Left ventricle myocardium superior (tissue), 1 donor: ENCODE measurements at regions not wholly inside any gene's neighbourhood (a gene's known extent, or its start where the extent isn't known, plus 50 kb on each side); places are given as distances from the start of the nearest gene placed in this dataset.
"Not testable (repeated sequence)": the region's sequence is repeated elsewhere in the genome, so short reads cannot be mapped to it uniquely, and the experiment has no call there.

Experiments used
- ATAC-seq: fragments of 200-7000 bp; cut with Tn5 transposase; one replicate; pipeline ENCODE4 v1.9.1; 2020; ENCODE audit warnings: mild to moderate bottlenecking, moderate library complexity
- DNase-seq: peaks from one replicate; pipeline ENCODE4 v3.0.0-alpha.2; 2020
- intact Hi-C: fragments of 100-400 bp; cut with micrococcal nuclease; formaldehyde crosslinking; loops from one replicate; pipeline ENCODE4 v1.11.0; 2022
- donor health status: DM: no; HTN: yes; CAD: no; lungs with severe emphysema.

DNA sequence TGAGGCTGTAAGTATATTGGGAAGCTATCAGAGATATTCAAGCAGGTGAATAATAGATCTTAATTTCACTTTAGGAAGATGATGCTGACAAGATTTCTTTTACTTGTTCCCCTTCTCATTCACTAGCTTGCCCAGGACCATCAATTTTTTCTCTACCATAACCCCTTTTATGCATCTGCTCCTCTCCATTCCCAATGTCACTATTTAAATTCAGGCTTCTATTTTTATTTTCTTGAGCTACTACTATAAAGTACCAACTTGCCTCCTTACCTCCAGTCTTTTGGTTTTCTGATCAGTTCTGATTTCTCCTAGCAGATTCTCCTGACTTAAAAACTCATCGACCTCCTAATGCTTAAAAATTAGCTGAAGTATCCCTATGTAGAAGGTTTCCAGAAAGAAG is 97.7 kb upstream of the SMIM30 start:
- DNase-seq (no peak), ATAC-seq (no peak)
- intact Hi-C loops = no loop called here

DNA sequence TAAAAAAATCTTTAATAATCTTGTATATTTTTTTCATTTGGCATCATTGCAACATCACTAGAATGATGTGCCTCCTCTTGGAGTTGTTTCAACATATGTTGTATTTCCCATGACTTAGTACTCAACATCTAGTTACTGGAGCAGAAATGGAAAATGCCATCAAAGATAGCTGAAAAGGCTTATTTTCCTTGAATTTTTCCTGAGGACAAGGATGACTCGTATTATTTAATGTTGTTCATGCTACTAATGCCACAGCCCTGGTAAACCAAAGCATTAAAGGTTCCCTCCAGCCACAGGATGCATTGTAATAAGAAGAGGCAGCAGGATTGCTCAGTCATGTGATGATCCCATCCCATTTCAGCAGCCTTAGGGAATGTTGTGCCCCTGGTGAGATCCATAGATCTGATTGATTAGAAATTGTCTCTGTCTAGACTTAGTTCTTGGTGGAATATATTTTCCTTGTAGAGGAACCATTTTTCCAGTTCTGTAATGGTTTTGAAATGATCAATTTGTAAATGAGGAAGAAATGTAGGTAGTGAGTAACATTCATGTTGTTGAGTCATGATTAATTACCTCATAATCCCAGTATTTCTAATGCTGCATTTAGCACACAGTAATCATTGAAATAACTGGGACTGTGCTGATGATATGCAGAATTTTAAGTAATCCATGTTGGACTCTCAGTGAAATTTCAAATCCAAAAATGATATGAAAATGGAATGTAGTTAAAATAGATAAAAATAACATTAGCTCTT is 91.3 kb upstream of the SMIM30 start:
- intact Hi-C loops = no loop called here
- no peak for ATAC-seq
- no peak for DNase-seq

DNA sequence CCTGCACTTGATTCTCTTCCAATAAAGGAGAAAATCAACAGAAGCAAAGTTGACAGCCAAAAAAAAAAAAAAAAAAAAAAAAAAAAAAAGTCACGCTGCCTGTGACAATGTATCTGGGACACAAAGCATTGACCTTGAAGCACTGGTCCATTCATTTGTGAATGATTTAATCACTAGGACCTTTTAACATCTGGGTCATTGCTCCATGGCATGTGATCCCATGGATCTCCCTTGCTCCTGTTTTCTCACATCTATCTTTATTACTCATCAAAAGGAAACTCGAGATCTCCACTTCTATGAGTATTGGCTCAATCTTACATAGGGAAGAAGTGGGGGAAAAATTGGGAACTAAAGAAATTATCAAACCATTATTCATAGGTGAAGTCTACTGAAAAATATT is 89.6 kb upstream of the SMIM30 start:
- no peak for DNase-seq
- intact Hi-C loops = no loop called here
- ATAC-seq = no peak

DNA sequence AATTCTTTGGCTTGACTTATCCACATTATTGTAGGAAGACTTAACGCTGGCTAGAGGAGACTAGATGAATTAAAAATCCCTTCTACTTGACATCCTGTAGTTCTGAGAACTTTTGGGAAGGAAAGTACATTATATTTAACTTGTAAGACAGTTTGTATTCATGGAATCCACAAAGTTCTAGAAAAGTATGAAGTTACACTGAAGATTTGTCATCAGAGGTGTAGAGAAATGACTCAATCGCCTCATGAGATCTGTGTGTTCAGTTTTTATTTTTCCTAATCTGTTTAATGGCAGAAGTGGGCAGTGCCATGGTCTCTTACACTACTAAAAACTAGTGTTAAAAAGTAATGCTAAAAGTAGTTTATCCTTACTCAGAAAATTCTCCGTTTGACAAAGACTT is 89.1 kb upstream of the SMIM30 start:
- no peak for DNase-seq
- ATAC-seq = no peak
- intact Hi-C loops = no loop called here

DNA sequence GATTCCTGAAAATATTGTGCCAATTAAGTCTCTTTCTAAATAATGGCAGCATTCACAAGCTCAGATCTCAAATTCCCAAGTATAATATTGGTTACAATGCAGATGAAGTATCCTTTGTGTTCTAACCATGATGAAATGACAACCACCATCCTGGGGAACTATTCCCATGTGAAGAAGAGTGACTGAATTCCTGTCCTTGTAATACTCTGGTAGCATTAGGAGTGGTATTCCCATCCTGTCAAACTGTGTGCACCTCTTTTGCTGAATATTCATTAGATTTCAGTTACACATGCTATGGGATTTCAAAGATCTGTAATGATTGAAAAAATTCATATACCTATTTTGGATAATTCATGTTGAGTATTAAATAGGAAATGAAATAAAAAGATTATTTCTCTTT is 86.1 kb upstream of the SMIM30 start:
- no peak for ATAC-seq
- intact Hi-C loops = no loop called here
- no peak for DNase-seq

DNA sequence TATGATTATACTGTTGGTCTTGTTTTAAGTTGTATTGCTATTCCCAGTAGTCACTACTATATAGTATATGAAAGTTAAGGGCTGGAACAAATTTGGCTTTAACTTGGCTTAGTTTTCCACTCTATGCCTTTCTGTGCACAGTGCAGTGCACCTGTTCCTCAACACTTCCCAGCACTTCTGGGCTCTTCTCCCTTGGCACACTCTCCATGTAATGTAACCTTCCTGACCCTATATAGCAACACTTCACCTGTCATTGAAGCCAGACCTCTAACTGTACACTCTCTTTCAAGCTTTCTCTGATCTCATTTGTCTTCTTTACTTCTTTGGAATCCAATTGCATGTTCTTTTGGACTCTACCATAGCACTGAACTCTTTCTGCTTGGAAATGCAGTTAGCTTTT is 83.9 kb upstream of the SMIM30 start:
- ATAC-seq = no peak
- intact Hi-C loops = no loop called here
- no peak for DNase-seq

DNA sequence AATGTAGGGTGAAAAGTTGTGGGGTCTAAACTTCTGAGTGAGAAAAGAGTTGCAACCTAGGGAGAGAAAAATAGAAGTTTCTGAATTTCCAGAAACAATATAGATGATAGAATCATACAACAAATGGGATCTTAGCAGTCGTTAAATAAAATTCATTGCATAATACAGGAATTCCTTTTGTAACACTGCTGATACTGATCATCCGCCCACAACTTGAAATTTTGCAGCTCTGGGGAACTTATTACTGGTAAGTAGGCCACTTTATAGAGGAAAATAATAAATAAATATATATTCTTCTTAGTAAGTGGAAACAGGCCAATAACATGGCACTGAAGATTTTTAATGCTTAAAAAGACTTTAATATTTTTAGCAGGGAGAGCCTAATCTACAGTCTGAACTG is 81.9 kb upstream of the SMIM30 start:
- ATAC-seq (no peak), DNase-seq (no peak)
- intact Hi-C loops = no loop called here

DNA sequence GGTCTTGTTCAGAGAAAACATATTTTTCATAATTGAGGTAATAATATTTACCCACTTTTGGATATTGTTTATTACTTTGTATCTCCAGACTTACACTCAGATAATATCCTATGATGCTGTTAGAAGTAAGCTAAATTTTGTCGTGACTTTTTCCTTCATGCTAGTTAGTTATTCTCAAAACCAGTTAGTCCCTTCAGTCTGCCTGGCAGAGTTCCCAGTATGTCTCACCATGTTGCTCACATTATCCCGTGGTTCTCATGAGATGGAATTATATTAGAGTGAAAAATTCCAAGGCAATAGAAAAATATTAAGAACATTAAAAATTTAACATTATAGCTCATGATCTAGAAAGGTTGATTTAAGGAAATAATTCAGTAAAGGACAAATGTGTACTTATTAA is 81.5 kb upstream of the SMIM30 start:
- intact Hi-C loops = no loop called here
- DNase-seq (no peak), ATAC-seq (no peak)

DNA sequence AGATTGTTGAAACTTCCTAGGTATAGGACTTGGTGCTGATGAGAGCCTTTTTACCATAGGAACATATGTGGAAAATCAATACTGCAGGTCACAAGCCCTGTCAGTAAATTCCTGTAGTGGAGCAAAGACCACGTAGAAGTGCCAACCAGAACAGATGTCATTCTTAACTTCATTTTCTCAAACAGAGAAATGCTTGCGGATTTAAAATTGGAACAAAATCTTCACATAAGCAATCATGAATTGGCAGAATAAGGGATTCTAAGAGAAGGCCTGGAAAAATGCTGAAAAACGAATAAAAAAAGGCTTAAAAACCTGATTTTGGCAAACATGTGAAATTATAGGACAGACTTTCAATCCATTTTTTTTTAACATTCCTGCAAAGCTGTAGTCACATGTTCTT is 80.8 kb upstream of the SMIM30 start:
- no peak for DNase-seq
- intact Hi-C loops = no loop called here
- ATAC-seq = no peak

DNA sequence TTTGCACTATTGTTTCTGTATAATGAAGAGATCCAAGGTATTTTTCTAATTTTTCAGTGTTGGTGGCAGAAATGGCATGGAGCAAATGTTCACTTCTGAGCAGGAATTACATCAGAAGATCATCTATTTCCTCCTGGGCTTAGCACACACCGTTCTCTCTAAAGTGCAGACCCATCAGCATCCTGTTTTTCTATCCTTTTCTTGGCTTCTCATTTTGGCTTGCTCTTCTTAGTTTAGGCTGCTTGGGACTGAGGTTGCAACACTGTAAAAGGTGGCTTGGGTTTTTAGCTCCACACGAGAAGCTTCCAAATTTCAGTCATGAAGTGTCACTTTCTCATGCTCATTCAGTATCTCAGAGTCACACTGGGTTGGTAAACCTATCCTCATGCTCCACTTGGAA is 79.9 kb upstream of the SMIM30 start:
- intact Hi-C loops = no loop called here
- DNase-seq (no peak), ATAC-seq (no peak)

DNA sequence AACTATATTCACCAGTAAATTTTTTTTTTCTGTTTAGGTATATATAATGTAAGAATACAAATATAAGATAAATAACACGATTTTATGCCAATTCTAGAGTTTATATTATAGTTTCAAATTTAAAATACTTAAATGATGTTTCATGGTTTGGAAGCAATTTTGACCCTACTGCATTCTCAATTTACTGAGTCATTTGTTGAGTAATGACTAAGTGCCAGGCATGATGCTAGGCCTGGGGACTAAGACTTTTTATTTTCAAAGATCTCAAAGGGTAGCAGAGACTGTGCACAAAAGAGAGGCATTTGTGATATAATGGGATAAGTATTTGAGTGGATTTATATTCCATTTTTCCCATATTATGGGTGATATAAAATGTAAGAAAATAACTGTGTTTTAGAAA is 78.9 kb upstream of the SMIM30 start:
- no peak for ATAC-seq
- intact Hi-C loops = no loop called here
- DNase-seq = no peak

DNA sequence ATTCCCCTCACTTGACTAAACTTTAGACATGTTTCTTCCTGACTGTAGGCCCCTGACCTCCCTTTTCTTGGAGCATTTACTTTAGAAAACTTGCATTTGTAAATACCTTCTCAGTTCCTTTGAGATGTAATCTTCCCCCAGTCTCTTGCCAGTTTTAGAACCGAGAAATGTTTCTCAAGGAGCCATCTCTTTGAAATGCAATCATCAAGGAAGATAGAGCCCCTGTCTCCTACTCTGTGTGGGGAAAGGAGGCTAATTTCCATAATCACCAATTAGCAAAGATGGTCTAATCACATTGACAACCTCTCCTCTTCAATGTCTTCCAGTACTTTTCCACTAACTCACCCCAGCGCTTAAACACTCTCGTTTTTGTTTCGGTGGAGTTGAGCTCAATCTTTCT is 70.0 kb upstream of the SMIM30 start:
- DNase-seq = no peak
- intact Hi-C loops = no loop called here

DNA sequence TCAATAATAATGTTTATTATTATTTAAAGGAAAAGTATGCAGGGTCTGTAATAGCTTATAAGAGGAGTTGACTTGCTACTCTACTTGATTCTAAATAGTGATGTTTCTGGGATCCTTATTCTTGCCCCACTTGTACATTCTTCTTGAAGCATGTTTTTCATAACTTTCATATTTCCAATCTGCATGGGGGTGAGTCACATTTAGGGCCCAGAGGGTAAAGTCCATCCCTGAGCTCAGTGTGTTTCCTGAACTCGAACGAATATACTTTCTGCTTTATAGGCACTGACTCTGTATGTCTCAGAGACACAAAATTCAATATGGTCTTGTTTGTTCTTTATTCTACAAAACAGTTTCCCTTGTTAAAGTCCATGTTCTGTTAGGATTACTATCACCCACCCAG is 61.0 kb upstream of the SMIM30 start:
- ATAC-seq (no peak), DNase-seq (no peak)
- intact Hi-C loops = no loop called here

More for the DNA sequence above, 70.0 kb upstream of the SMIM30 start:
- ATAC-seq = no peak

DNA sequence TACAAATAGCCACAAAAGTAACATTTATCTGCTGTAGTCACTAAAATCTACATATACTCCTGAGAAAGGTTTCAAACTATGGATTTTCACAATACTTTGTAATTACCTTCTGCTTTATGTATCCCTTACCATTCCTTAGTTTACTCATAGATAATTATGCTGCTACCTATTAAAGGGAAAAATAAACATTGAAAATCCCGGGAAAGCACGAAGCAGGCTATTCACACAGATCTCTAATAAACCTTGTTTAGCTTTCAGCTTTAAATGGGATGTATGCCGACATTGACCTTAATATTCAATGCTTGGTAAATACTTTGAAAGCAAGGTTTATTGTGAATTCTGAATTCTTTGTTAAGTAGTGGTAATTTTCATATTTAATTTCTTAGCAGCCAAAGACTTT is 58.5 kb upstream of the SMIM30 start:
- no peak for DNase-seq
- no peak for ATAC-seq
- intact Hi-C loops = no loop called here

DNA sequence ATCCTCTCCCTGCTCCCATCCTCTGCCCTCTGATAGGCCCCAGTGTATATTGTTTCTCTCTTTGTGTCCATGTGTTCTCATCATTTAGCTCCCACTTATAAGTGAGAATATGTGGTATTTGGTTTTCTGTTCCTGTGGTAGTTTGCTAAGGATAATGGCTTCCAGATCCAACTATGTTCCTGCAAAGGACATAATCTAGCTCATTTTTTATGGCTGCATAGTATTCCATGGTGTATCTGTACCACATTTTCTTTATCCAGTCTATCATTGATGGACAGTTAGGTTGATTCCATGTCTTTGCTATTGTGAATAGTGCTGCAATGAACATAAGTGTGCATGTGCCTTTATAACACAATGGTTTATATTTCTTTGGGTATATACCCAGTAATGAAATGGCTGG is 57.8 kb upstream of the SMIM30 start:
- ATAC-seq, intact Hi-C loops, DNase-seq: not testable (repeated sequence)

DNA sequence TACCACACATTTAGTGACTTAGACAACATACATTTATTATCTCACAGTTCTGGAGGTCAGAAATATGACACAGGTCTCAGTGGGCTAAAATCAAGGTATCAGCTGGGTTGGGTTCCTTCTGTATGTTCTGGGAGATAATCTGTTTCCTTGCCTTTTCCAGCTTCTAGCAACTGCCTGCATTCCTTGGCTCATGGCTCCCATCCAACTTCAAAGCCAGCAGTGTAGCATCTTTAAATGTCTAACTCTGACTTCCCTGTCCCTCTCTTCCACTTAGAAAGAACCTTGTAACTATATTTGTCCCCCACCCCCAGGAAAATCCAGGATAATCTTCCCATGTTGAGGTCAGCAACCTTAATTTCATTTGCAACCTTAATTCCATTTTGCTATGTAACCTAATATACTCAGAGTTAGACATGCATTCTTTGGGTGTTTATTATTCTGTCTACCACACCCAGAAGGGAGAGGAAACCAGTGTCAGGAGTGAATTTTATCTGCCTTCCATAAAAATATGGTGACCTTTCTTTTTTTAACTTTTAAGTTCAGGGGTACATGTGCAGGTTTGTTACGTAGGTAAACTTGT is 57.3 kb upstream of the SMIM30 start:
- DNase-seq (no peak), ATAC-seq (no peak)
- intact Hi-C loops = no loop called here

DNA sequence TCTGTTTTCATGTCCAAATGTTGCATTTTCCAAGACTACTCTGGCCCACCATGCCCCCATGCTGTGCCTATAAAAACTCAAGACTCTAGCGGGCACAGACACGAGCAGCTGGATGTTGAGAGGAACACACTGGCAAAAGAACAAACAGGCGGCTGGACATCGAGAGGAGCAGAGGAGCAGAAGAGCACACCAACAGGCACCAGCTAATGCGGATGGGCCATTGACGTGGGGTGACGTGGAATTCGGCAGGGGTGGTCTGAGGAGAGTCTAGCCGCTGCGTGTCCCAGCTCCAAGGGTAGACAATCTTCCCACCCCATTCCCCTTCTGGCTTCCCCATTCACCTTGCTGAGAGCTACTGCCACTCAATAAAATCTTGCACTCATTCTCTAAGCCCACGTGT is 54.4 kb upstream of the SMIM30 start:
- DNase-seq = no peak
- ATAC-seq = no peak
- intact Hi-C loops = no loop called here

DNA sequence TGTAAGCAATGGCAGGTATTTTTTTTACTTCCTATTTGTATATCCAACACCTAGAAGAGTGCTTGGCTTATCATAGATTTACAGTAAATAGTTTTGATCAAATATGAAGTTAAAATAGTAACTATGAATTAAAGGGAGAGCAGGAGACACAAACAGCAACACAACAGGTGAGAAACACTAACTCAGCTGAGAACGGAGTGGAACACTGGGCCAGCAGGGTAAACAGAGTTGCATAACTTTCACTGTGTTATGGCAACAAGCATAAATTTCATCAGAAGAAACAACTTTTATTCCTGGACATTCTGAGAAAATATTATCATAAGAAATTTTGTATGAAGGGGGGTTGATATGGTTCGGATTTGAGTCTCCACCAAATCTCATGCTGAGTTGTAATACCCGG is 52.2 kb upstream of the SMIM30 start:
- intact Hi-C loops = no loop called here
- no peak for ATAC-seq
- no peak for DNase-seq
